ENCODE measurements at regions not wholly inside any gene's neighbourhood (a gene's known extent, or its start where the extent isn't known, plus 50 kb on each side); places are given as distances from the start of the nearest gene placed in this dataset.
A peak's percentile ranks its signal among the peaks of the same experiment; 100 is the strongest.
"Not testable (repeated sequence)": the region's sequence is repeated elsewhere in the genome, so short reads cannot be mapped to it uniquely, and the experiment has no call there.

DNA sequence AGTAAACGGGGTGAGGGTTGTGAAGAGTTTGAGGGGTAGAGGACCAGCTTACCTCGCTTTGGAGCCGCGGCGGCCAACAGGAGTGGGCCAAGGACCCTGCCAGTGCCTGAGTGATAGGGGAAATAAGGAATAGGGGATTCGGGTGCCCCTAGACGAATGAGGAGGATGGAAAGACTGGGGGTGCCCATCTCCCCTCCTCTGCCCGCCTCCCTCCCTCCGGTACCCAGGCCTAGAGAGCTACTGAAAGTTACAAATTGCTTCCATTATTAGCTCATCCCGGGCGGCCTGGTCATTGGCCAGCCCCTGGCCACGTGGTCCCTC, 63.1 kb downstream of the SMUG1 start:
- peak overlapping the region in 7 of 8 donors; percentile 52 to 76 (median 70) for H3K4me3 Mint-ChIP-seq
- H3K36me3 ChIP-seq (ENCODE audit: insufficient read depth, low read length); H3K36me3 Mint-ChIP-seq; H3K9me3 ChIP-seq (ENCODE audit: control insufficient read depth in 1 of 2, low read length in 2 of 2); H3K27ac ChIP-seq (ENCODE audit: low read depth, low read length); H3K4me3 ChIP-seq (ENCODE audit: low read length in 2 of 2); intact Hi-C loops (cut with micrococcal nuclease); H3K9me3 Mint-ChIP-seq; CTCF ChIA-PET (ENCODE audit: partially characterized antibody); DNase-seq; POLR2A ChIA-PET (ENCODE audit: partially characterized antibody): not testable (repeated sequence)
- peaks cover 17% of the 10 kb centered on the region for H3K4me1 ChIP-seq (ENCODE audit: insufficient read depth, low read length)
- peak overlapping the region in 1 of 7 donors; percentile 45 for H3K27ac Mint-ChIP-seq
- peaks cover 22% of the 10 kb centered on the region for H3K27me3 ChIP-seq (ENCODE audit: insufficient read depth, low read length)
- H3K27me3 Mint-ChIP-seq, result peaks cover 46 to 57% of the 10 kb centered on the region in 2 donors
- H3K4me1 Mint-ChIP-seq, result peaks cover 3 to 30% (median 13%) of the 10 kb centered on the region in 4 donors

DNA sequence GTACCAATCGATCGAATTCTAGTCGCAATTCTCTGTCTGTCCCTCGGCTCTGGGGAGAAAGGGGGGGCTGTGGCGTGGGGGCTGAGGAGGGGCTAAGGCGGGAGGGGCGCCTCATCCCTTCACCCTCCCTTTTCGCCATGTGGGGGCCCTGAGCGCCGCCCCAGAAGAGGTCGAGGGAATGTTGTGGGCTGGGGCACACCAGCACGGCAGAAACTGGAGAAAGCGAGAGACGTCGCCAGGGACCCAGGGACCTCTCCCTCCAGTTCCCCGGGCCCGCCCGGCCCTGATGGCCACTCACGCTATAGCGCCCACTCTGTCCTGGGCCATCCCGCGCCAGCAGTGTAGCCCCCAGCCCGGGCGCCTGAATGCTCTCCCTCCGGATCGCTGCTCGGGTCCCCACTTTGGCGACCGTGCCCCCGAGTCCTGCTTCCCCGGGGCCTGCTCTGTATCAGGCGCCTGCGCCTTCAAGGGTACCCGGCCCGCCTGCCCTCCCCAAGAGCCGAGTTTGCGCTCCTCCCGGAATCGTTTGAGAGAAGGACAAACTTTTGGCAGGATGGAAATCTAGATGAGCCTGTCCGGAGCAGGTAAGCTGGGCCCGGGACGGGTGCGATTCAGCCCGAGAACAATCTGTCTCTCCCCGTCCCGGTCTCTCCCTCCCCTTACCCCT, 62.6 kb downstream of the SMUG1 start:
- H3K4me1 Mint-ChIP-seq, result peaks cover 3 to 30% (median 13%) of the 10 kb centered on the region in 4 donors
- Histone ChIP-seq H3K27ac (ENCODE audit: low read depth, low read length) (no peak overlapping the region), H3K4me1 (ENCODE audit: insufficient read depth, low read length) (peaks cover 17% of the 10 kb centered on the region), H3K9me3 (ENCODE audit: control insufficient read depth in 1 of 2, low read length in 2 of 2) (no peaks in the 10 kb centered on the region), H3K27me3 (ENCODE audit: insufficient read depth, low read length) (peaks cover 22% of the 10 kb centered on the region), H3K4me3 (ENCODE audit: low read length in 2 of 2) (no peak overlapping the region), H3K36me3 (ENCODE audit: insufficient read depth, low read length) (no peaks in the 10 kb centered on the region)
- H3K36me3 Mint-ChIP-seq, result peaks cover 0 to 3% of the 10 kb centered on the region in 2 donors
- intact Hi-C loops (cut with micrococcal nuclease), result no loop called here
- CTCF ChIA-PET (ENCODE audit: partially characterized antibody), result interaction anchor here (0.7 kb wide), 1 partner anchor 60 kb away, joined by 3 read pairs; no protein-coding TSS in a partner anchor
- DNase-seq, result no peak
- peaks cover 46 to 54% of the 10 kb centered on the region in 2 donors for H3K27me3 Mint-ChIP-seq
- peaks cover 0 to 2% (median 0%) of the 10 kb centered on the region in 8 donors for H3K9me3 Mint-ChIP-seq
- POLR2A ChIA-PET (ENCODE audit: partially characterized antibody), result no interaction called here
- peak overlapping the region in 4 of 8 donors; percentile 53 to 76 (median 66) for H3K4me3 Mint-ChIP-seq
- H3K27ac Mint-ChIP-seq, result no peak overlapping the region

DNA sequence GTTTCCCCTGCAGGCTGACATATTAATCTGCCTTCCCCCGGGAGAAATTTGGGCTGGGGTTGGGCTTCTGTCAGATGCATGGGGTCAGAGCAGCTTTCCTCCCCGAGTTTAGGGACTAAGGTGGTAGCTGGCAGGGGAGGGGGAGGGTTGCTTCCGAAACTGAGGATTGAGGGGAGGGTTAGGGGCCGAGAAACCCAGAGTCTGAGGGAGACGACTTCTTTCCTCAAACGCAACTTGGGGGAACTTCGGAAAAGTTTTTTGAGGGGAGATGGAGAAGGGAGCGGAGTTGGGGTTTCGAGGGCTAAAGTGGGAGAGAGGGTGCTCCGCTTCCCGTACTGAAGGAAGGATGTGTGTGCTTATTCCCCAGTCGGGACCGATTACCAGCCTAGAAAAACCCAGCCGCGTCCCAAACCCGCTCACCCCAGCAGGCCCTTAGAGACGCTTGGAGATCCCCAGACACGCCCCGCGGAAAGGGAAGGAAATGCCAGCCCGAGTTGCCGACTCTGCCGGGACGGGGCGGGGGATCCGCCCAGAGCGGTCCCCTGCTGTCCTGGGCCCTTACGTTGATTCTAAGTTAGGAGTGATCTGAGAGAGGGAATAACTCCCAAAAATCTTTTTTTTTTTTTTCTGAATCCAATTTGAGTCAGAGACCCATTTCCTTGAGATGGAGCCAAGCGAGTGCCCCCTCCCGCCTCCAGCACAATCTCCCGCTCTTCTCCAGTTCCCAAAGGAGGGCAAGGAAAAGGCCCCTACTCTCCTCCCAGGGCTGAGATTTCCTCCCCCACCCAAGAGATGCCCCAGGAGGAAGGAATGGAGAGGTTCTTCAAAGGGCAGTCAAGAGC, 61.9 kb downstream of the SMUG1 start:
- Histone ChIP-seq H3K27me3 (ENCODE audit: insufficient read depth, low read length) (peaks cover 22% of the 10 kb centered on the region), H3K36me3 (ENCODE audit: insufficient read depth, low read length) (no peaks in the 10 kb centered on the region), H3K9me3 (ENCODE audit: control insufficient read depth in 1 of 2, low read length in 2 of 2) (no peaks in the 10 kb centered on the region), H3K4me3 (ENCODE audit: low read length in 2 of 2) (no peak overlapping the region), H3K27ac (ENCODE audit: low read depth, low read length) (no peak overlapping the region), H3K4me1 (ENCODE audit: insufficient read depth, low read length) (peaks cover 17% of the 10 kb centered on the region)
- POLR2A ChIA-PET (ENCODE audit: partially characterized antibody), result no interaction called here
- intact Hi-C loops (cut with micrococcal nuclease), result no loop called here
- H3K4me1 Mint-ChIP-seq, result peaks cover 3 to 30% (median 13%) of the 10 kb centered on the region in 4 donors
- no peak overlapping the region for H3K27ac Mint-ChIP-seq
- H3K9me3 Mint-ChIP-seq, result peaks cover 0 to 2% (median 0%) of the 10 kb centered on the region in 8 donors
- H3K27me3 Mint-ChIP-seq, result peaks cover 45 to 54% of the 10 kb centered on the region in 2 donors
- H3K36me3 Mint-ChIP-seq, result peaks cover 0 to 3% of the 10 kb centered on the region in 2 donors
- CTCF ChIA-PET (ENCODE audit: partially characterized antibody), result interaction anchor here (0.7 kb wide), 1 partner anchor 61 kb away, joined by 3 read pairs; no protein-coding TSS in a partner anchor
- peak overlapping the region; percentile 12 to 76 (median 50) for H3K4me3 Mint-ChIP-seq
- no peak for DNase-seq

DNA sequence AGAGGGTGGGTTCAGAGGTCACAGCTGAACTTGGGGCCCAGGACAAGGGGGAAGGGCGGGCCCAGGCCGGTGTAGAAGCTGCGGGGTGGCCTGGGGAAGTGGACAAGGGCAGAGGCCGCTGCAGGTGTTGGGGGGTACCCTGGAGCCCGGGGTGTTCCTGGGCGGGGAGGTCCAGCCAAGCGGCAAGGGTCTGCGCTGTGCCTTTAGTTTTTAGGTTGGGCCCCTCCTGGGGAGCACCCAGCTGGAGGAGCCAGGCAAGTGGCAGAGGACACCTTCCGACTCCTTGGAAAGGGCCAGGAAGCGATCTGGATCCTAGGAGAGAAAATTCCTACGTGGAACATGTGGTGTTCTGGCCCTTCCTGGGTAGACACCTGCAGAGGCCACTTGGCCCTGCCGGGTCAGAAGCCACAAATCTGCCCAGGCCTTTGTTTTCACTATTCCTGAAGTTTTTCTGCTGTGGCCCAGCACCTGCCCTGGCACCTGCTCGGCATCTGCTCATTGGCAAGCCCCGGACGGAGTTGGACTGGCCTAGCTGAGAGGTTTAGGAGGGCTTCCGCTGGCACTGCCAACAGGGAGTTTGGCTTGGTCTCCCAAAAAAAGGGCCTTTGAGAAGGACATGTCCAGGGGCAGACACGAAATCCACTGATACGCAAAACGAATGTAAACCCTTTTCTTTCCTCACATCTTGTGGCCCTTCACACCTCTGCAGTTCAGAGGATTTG, 61.1 kb downstream of the SMUG1 start:
- intact Hi-C loops (cut with micrococcal nuclease), result no loop called here
- Mint-ChIP-seq H3K4me3 (peak overlapping the region in 1 of 8 donors; percentile 46), H3K4me1 (peaks cover 3 to 30% (median 13%) of the 10 kb centered on the region in 4 donors), H3K9me3 (peaks cover 0 to 2% (median 0%) of the 10 kb centered on the region in 8 donors), H3K36me3 (peaks cover 0 to 3% of the 10 kb centered on the region in 2 donors), H3K27ac (no peak overlapping the region), H3K27me3 (peaks cover 39 to 52% of the 10 kb centered on the region in 2 donors)
- no peaks in the 10 kb centered on the region for H3K36me3 ChIP-seq (ENCODE audit: insufficient read depth, low read length)
- H3K27ac ChIP-seq (ENCODE audit: low read depth, low read length), result no peak overlapping the region
- no peaks in the 10 kb centered on the region for H3K9me3 ChIP-seq (ENCODE audit: control insufficient read depth in 1 of 2, low read length in 2 of 2)
- DNase-seq, result no peak
- peaks cover 22% of the 10 kb centered on the region for H3K27me3 ChIP-seq (ENCODE audit: insufficient read depth, low read length)
- peaks cover 17% of the 10 kb centered on the region for H3K4me1 ChIP-seq (ENCODE audit: insufficient read depth, low read length)
- H3K4me3 ChIP-seq (ENCODE audit: low read length in 2 of 2), result no peak overlapping the region
- ChIA-PET CTCF (ENCODE audit: partially characterized antibody) (no interaction called here), POLR2A (ENCODE audit: partially characterized antibody) (no interaction called here)

DNA sequence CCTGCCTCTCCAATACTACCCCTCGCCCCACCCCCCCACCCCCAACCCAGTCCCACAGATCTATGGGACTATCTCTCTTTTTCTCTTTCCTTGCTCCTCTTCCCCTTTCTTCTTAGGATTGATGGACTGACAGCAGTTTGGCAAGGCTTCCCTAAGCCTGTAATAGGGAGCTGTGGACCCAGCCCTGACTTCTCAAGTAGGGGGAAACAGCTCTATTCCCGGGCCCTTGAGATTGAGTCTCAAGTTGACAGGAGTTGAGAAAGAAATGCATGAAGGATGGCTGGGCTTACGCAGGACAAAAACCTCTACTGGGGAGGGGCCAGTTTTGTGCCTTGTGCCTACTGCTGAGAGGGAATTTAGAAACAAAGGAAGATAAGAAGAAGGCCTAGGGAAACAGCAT, 60.4 kb downstream of the SMUG1 start:
- no peak for DNase-seq
- Histone ChIP-seq H3K27me3 (ENCODE audit: insufficient read depth, low read length) (peaks cover 22% of the 10 kb centered on the region), H3K36me3 (ENCODE audit: insufficient read depth, low read length) (no peaks in the 10 kb centered on the region), H3K27ac (ENCODE audit: low read depth, low read length) (no peak overlapping the region), H3K4me1 (ENCODE audit: insufficient read depth, low read length) (peaks cover 17% of the 10 kb centered on the region), H3K4me3 (ENCODE audit: low read length in 2 of 2) (no peak overlapping the region), H3K9me3 (ENCODE audit: control insufficient read depth in 1 of 2, low read length in 2 of 2) (no peaks in the 10 kb centered on the region)
- H3K27ac Mint-ChIP-seq, result no peak overlapping the region
- H3K4me1 Mint-ChIP-seq, result peaks cover 3 to 30% (median 13%) of the 10 kb centered on the region in 4 donors
- H3K36me3 Mint-ChIP-seq, result peaks cover 0 to 3% of the 10 kb centered on the region in 2 donors
- H3K9me3 Mint-ChIP-seq, result peaks cover 0 to 2% (median 0%) of the 10 kb centered on the region in 8 donors
- intact Hi-C loops (cut with micrococcal nuclease), result no loop called here
- no peak overlapping the region for H3K4me3 Mint-ChIP-seq
- peaks cover 40 to 52% of the 10 kb centered on the region in 2 donors for H3K27me3 Mint-ChIP-seq
- POLR2A ChIA-PET (ENCODE audit: partially characterized antibody), result no interaction called here
- CTCF ChIA-PET (ENCODE audit: partially characterized antibody), result interaction anchor here (1.0 kb wide), 1 partner anchor 12 kb away, joined by 3 read pairs; no protein-coding TSS in a partner anchor

DNA sequence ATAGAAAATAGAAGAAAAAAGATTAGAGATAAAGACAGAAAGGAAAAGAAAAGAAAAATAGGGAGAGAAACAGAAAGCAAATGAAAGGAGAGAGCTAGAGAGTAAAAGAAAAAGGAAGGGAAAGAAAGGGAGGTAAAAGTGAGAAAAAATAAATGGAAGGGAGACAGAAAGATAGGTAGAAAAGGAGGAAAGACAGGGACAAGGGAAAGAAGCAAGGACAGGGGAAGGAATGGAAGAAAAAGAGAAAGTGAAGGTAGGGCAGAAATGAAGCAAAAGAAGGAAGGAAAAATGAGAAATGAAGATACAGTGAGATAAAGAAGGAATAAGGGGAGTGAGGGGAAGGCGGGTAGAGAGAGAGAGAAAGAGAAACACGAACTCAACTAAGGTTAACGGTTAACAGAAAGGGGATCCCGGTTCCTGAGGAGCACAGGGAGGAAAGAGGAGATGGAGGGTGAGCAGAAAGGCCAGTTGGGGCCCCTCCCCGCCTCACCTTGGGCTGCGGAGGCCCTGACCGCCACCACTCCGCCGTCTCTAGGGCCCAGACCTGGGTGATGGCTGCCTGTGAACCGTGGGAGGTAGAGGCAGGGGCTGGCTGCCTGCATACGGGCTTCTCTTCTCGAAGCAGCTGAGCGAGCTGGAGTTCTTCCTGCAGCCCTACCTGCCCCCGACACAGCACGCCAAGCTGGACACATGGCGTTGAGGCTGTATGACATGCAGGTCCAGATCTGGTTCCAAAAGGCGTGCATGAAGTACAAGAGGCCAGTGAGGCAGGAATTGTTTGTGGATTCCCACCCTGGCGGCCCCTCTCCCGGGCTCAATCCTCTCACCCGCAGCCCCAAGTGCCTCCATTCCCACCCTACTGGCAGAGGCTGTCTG, 59.5 kb downstream of the SMUG1 start:
- CTCF ChIA-PET (ENCODE audit: partially characterized antibody), result interaction anchor here (1.0 kb wide), 1 partner anchor 11 kb away, joined by 3 read pairs; no protein-coding TSS in a partner anchor
- Mint-ChIP-seq H3K27me3 (peaks cover 40 to 51% of the 10 kb centered on the region in 2 donors), H3K36me3 (peaks cover 0 to 3% of the 10 kb centered on the region in 2 donors), H3K4me1 (peaks cover 3 to 30% (median 13%) of the 10 kb centered on the region in 4 donors), H3K4me3 (no peak overlapping the region), H3K27ac (peak overlapping the region in 1 of 7 donors; percentile 19), H3K9me3 (peaks cover 0 to 4% (median 0%) of the 10 kb centered on the region in 8 donors)
- DNase-seq, result no peak
- POLR2A ChIA-PET (ENCODE audit: partially characterized antibody), result no interaction called here
- Histone ChIP-seq H3K27ac (ENCODE audit: low read depth, low read length) (no peak overlapping the region), H3K9me3 (ENCODE audit: control insufficient read depth in 1 of 2, low read length in 2 of 2) (no peaks in the 10 kb centered on the region), H3K36me3 (ENCODE audit: insufficient read depth, low read length) (no peaks in the 10 kb centered on the region), H3K4me1 (ENCODE audit: insufficient read depth, low read length) (peaks cover 17% of the 10 kb centered on the region), H3K27me3 (ENCODE audit: insufficient read depth, low read length) (peaks cover 22% of the 10 kb centered on the region), H3K4me3 (ENCODE audit: low read length in 2 of 2) (no peak overlapping the region)
- intact Hi-C loops (cut with micrococcal nuclease), result no loop called here

Measured in CD4-positive, alpha-beta memory T cell (primary cell).